K562 (cell line): ENCODE measurements at regions not wholly inside any gene's neighbourhood (a gene's known extent, or its start where the extent isn't known, plus 50 kb on each side); places are given as distances from the start of the nearest gene placed in this dataset.

Source experiments
- ATAC-seq: fragments of 200-7000 bp; cut with Tn5 transposase; 3 replicates; pipeline ENCODE4 v1.9.1; 2020; ENCODE audit warnings: moderate library complexity
- BruUV-seq: library from RNA; stranded (reverse); fragments of 400-500 nt; replicated peaks from 2 replicates; lab custom pipeline; 2021; lab: Mats Ljungman, UMichigan
- CTCF ChIA-PET: fragments of 300-600 bp; formaldehyde crosslinking; extraction: SDS; loops from one replicate; lab custom pipeline; 2021; ENCODE audit warnings: low intra/inter-chr PET ratio; lab: Yijun Ruan, JAX
- POLR2A ChIA-PET: fragments of 300-600, 350-650 bp; sonication (Branson Sonifier 250); formaldehyde crosslinking; extraction: SDS; loops from one replicate; lab custom pipeline; 2021; ENCODE audit warnings: antibody characterized with exemption, inconsistent platforms; lab: Yijun Ruan, JAX
- DNase-seq, 4 experiments: peaks; one replicate each; pipeline versions ENCODE4 v3.0.0 to v3.0.0-alpha.2; 2011 to 2018; ENCODE audit warnings: low spot score in 3 of 4, mixed read lengths in 3 of 4; ENCODE audit errors: extremely low read depth in 1 of 4
- FAIRE-seq: peaks from 2 replicates; lab custom pipeline; 2011; peaks lifted over from hg19 to GRCh38; lab: Jason Lieb, UNC
- H2AFZ ChIP-seq: 2 replicates; pipeline ENCODE4 v1.6.0; 2011; ENCODE audit warnings: low read depth, low read length, control low read depth, inconsistent platforms
- H3K27ac ChIP-seq: fragments of 200-600 bp; 3 replicates; pipeline ENCODE4 v1.8.0; 2011; ENCODE audit warnings: low read depth, mild to moderate bottlenecking, control low read depth, inconsistent platforms, low read length, moderate library complexity, mixed read lengths; ENCODE audit errors: extremely low read depth
- H3K27me3 ChIP-seq, 2 experiments: fragments of 300-600 bp in 1 of 2; 2 replicates in 1 of 2; 3 replicates in 1 of 2; pipeline versions ENCODE4 v1.6.0 to v1.8.0; 2011; ENCODE audit warnings: inconsistent platforms in 2 of 2, low read length in 2 of 2, mild to moderate bottlenecking in 1 of 2, mixed read lengths in 1 of 2, moderate library complexity in 1 of 2; ENCODE audit not compliant: control insufficient read depth in 2 of 2, insufficient read depth in 2 of 2
- H3K36me3 ChIP-seq: fragments of 300-600 bp; 3 replicates; pipeline ENCODE4 v1.8.0; 2011; ENCODE audit warnings: mild to moderate bottlenecking, low read length, inconsistent platforms; ENCODE audit not compliant: control insufficient read depth, insufficient read depth
- H3K4me1 ChIP-seq, 2 experiments: fragments of 200-600 bp in 1 of 2; replicated peaks in 1 of 2; 2 replicates in 1 of 2; 3 replicates in 1 of 2; pipeline versions ENCODE4 v1.5.1 to v1.8.0; 2011; ENCODE audit warnings: inconsistent platforms in 2 of 2, low read length in 2 of 2, mild to moderate bottlenecking in 1 of 2, mixed read lengths in 1 of 2, moderate library complexity in 1 of 2; ENCODE audit not compliant: control insufficient read depth in 2 of 2, insufficient read depth in 2 of 2
- H3K4me2 ChIP-seq: 2 replicates; pipeline ENCODE4 v1.6.1; 2011; ENCODE audit warnings: low read length, control low read depth, inconsistent platforms, mixed read lengths; ENCODE audit not compliant: insufficient read depth
- H3K4me3 ChIP-seq: fragments of 200-600 bp; sonication (generic), shearing (Covaris generic); 2 replicates; pipeline ENCODE4 v1.5.1; 2016; ENCODE audit warnings: control low read depth, inconsistent platforms
- H3K79me2 ChIP-seq: fragments of 200-600 bp; 3 replicates; pipeline ENCODE4 v1.8.0; 2011; ENCODE audit warnings: low read length, inconsistent platforms; ENCODE audit not compliant: control insufficient read depth, insufficient read depth
- H3K9ac ChIP-seq, 2 experiments: 2 replicates each; pipeline versions ENCODE4 v1.6.0 to v1.6.1; 2011; ENCODE audit warnings: low read depth in 2 of 2, low read length in 2 of 2, control low read depth in 1 of 2, inconsistent platforms in 1 of 2, mild to moderate bottlenecking in 1 of 2, mixed read lengths in 1 of 2; ENCODE audit not compliant: insufficient read depth in 1 of 2
- H3K9me1 ChIP-seq: one replicate; pipeline ENCODE4 v1.6.0; 2011; ENCODE audit warnings: inconsistent platforms, mild to moderate bottlenecking, low read length, moderate library complexity; ENCODE audit not compliant: control insufficient read depth, insufficient read depth
- H3K9me3 ChIP-seq: replicated peaks from 2 replicates; pipeline ENCODE4 v1.5.1; 2011; ENCODE audit warnings: low read depth, low read length, inconsistent platforms; ENCODE audit not compliant: control insufficient read depth, insufficient read depth
- H4K20me1 ChIP-seq: replicated peaks from 2 replicates; pipeline ENCODE4 v1.6.1; 2011; ENCODE audit warnings: low read length, inconsistent platforms, mixed read lengths; ENCODE audit not compliant: control insufficient read depth, insufficient read depth
- COPS2 ChIP-seq: fragments of 450-650 bp; conservative IDR thresholded peaks from 2 replicates; pipeline ENCODE4 v1.6.1; 2016; ENCODE audit warnings: mild to moderate bottlenecking, moderate library complexity
- CREB1 ChIP-seq, 2 experiments: sonication (generic) in 1 of 2; formaldehyde crosslinking in 1 of 2; IDR thresholded peaks; 2 replicates each; pipeline versions ENCODE4 v1.6.1 to v1.8.0; 2012 to 2022; ENCODE audit warnings: inconsistent platforms in 1 of 2, mild to moderate bottlenecking in 1 of 2, missing genetic modification reagents in 1 of 2, moderate library complexity in 1 of 2
- EP300 ChIP-seq: IDR thresholded peaks from 2 replicates; pipeline ENCODE4 v1.6.1; 2012; ENCODE audit warnings: low read length, improper control_type of control experiment
- HDAC1 ChIP-seq, 2 experiments: fragments of 450-650 bp; IDR thresholded peaks; 2 replicates each; pipeline ENCODE4 v1.6.1; 2016 to 2017; ENCODE audit warnings: inconsistent platforms in 1 of 2, mild to moderate bottlenecking in 1 of 2, moderate library complexity in 1 of 2
- HOXB6 ChIP-seq: fragments of 250-450 bp; sonication (Bioruptor Pico); IDR thresholded peaks from 2 replicates; pipeline ENCODE4 v1.5.1; 2022; ENCODE audit warnings: mild to moderate bottlenecking, borderline replicate concordance
- PRPF4 ChIP-seq: fragments of 200-400 bp; formaldehyde crosslinking; IDR thresholded peaks from one replicate; pipeline ENCODE4 v1.6.1; 2017; ENCODE audit warnings: low read length, low read depth, mild to moderate bottlenecking; ENCODE audit not compliant: insufficient read depth, poor library complexity, severe bottlenecking
- TARDBP ChIP-seq: fragments of 450-650 bp; IDR thresholded peaks from 2 replicates; pipeline ENCODE4 v1.6.1; 2016
- USF1 ChIP-seq: sonication (generic); formaldehyde crosslinking; IDR thresholded peaks from 2 replicates; pipeline ENCODE4 v1.9.0; 2022; ENCODE audit warnings: mild to moderate bottlenecking, missing genetic modification reagents
- USF2 ChIP-seq: sonication (generic); formaldehyde crosslinking; IDR thresholded peaks from 2 replicates; pipeline ENCODE4 v1.5.0; 2020; ENCODE audit warnings: missing genetic modification reagents
- ZNF57 ChIP-seq: fragments of 450-650 bp; formaldehyde crosslinking; IDR thresholded peaks from 2 replicates; pipeline ENCODE4 v1.4.0; 2020; ENCODE audit warnings: mild to moderate bottlenecking, moderate library complexity
- WGBS: fragments of 100-300 bp; shearing (Covaris generic); methylation state at CpG from one replicate; pipeline ENCODE4 v1.1.6; 2016; ENCODE audit warnings: low coverage, mixed read lengths; ENCODE audit not compliant: insufficient coverage; ENCODE audit errors: missing lambda C conversion rate; 5-methylcytosine and 5-hydroxymethylcytosine counted together
- in situ Hi-C: fragments of 300-500 bp; cut with MboI; formaldehyde crosslinking; loops from 4 replicates; pipeline ENCODE4 v1.15.0; 2018; ENCODE audit warnings: inconsistent platforms, mixed read lengths
- intact Hi-C: fragments of 100-400 bp; cut with micrococcal nuclease; formaldehyde crosslinking; loops from 2 replicates; pipeline ENCODE4 v1.14.2; 2022
- TF ChIP-seq, protein P1 (sequence below): sonication (generic); formaldehyde crosslinking; IDR thresholded peaks from 2 replicates; pipeline ENCODE4 v1.8.0; 2022; ENCODE audit warnings: mild to moderate bottlenecking, missing genetic modification reagents, borderline replicate concordance
- TF ChIP-seq, protein P2 (sequence below), 2 experiments: fragments of 250-450 bp in 1 of 2; fragments of 450-650 bp in 1 of 2; sonication (Bioruptor Pico) in 1 of 2; IDR thresholded peaks; 2 replicates each; pipeline versions ENCODE4 v1.6.1 to v1.8.0; 2016 to 2021; ENCODE audit warnings: mild to moderate bottlenecking in 2 of 2, moderate library complexity in 2 of 2, missing compliant biosample characterization in 1 of 2, missing genetic modification characterization in 1 of 2
- TF ChIP-seq, protein P3 (sequence below): fragments of 450-650 bp; IDR thresholded peaks from 2 replicates; pipeline ENCODE4 v1.6.1; 2016; ENCODE audit warnings: borderline replicate concordance

GRCh38 chr7:47638679-47639315 lies 56.9 kb upstream of the TNS3 start:
- Histone ChIP-seq H2AFZ (no peak overlapping the region), H3K9me3 (no peaks in the 10 kb centered on the region), H3K27me3 (peaks cover 0 to 41% of the 10 kb centered on the region in 2 experiments; a peak in 2 of 5 replicates), H3K4me2 (no peak overlapping the region), H3K4me3 (no peak overlapping the region), H3K79me2 (no peaks in the 10 kb centered on the region), H3K36me3 (no peaks in the 10 kb centered on the region), H3K27ac (no peak overlapping the region), H4K20me1 (no peaks in the 10 kb centered on the region), H3K9ac (no peak overlapping the region), H3K4me1 (no peaks in the 10 kb centered on the region), H3K9me1 (no peaks in the 10 kb centered on the region)
- intact Hi-C loops (no loop called here), in situ Hi-C loops (no loop called here)
- no peak for DNase-seq
- ATAC-seq: no peak
- FAIRE-seq: no peak
- CTCF ChIA-PET: no interaction called here
- POLR2A ChIA-PET: interaction anchor here (0.6 to 0.8 kb wide), 2 partner anchors 13 to 99 kb away, joined by 3 to 4 read pairs; no protein-coding TSS in a partner anchor
- BruUV-seq: no TSS peak
- no peak for TF ChIP-seq CREB1 (IDR thresholded peaks at IDR 0.05)
- TF ChIP-seq CREB1 (CRISPR knock-in tag; IDR thresholded peaks at IDR 0.05): no peak
- TF ChIP-seq, protein P1, sequence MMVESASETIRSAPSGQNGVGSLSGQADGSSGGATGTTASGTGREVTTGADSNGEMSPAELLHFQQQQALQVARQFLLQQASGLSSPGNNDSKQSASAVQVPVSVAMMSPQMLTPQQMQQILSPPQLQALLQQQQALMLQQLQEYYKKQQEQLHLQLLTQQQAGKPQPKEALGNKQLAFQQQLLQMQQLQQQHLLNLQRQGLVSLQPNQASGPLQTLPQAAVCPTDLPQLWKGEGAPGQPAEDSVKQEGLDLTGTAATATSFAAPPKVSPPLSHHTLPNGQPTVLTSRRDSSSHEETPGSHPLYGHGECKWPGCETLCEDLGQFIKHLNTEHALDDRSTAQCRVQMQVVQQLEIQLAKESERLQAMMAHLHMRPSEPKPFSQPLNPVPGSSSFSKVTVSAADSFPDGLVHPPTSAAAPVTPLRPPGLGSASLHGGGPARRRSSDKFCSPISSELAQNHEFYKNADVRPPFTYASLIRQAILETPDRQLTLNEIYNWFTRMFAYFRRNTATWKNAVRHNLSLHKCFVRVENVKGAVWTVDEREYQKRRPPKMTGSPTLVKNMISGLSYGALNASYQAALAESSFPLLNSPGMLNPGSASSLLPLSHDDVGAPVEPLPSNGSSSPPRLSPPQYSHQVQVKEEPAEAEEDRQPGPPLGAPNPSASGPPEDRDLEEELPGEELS: no peak
- TF ChIP-seq EP300: no peak
- TF ChIP-seq COPS2: no peak
- TF ChIP-seq, protein P2, sequence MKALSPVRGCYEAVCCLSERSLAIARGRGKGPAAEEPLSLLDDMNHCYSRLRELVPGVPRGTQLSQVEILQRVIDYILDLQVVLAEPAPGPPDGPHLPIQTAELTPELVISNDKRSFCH (CRISPR knock-in tag; IDR thresholded peaks at IDR 0.05): no peak
- TF ChIP-seq, protein P2 (tag; IDR thresholded peaks at IDR 0.05): no peak
- TF ChIP-seq HOXB6 (CRISPR knock-in tag): no peak
- no peak for TF ChIP-seq PRPF4
- no peak for TF ChIP-seq USF1 (CRISPR knock-in tag)
- no peak for TF ChIP-seq ZNF57 (CRISPR knock-in tag)
- TF ChIP-seq, protein P3, sequence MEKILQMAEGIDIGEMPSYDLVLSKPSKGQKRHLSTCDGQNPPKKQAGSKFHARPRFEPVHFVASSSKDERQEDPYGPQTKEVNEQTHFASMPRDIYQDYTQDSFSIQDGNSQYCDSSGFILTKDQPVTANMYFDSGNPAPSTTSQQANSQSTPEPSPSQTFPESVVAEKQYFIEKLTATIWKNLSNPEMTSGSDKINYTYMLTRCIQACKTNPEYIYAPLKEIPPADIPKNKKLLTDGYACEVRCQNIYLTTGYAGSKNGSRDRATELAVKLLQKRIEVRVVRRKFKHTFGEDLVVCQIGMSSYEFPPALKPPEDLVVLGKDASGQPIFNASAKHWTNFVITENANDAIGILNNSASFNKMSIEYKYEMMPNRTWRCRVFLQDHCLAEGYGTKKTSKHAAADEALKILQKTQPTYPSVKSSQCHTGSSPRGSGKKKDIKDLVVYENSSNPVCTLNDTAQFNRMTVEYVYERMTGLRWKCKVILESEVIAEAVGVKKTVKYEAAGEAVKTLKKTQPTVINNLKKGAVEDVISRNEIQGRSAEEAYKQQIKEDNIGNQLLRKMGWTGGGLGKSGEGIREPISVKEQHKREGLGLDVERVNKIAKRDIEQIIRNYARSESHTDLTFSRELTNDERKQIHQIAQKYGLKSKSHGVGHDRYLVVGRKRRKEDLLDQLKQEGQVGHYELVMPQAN: no peak
- TF ChIP-seq USF2 (CRISPR knock-in tag): no peak
- TF ChIP-seq HDAC1 (IDR thresholded peaks at IDR 0.05): no peak
- TF ChIP-seq TARDBP: no peak
- under 1% methylated on average over 11 of the region's 14 CpGs for WGBS
